HG02642 (cell line): ENCODE measurements at regions not wholly inside any gene's neighbourhood (a gene's known extent, or its start where the extent isn't known, plus 50 kb on each side); places are given as distances from the start of the nearest gene placed in this dataset.

Source experiments
- ATAC-seq: cut with Tn5 transposase; IDR thresholded peaks from one replicate; pipeline ENCODE4 v1.9.1; 2021; ENCODE audit warnings: mild to moderate bottlenecking; ENCODE audit not compliant: unreplicated experiment, poor library complexity

DNA sequence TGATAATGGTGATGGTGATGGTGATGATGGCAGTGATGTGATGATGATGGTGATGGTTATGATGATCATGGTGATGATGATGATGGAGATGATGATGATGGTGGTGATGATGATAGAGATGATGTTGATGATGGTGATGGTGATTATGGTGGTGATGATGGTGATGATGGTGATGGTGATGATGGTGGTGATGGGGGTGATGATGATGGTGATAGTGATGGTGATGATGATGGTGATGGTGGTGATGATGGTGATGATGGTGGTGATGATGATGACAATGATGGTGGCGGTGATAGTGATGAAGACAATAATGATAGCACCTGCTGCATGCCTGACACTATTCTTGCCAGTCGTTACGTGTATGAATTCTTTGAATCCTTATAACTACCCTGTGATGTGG, 317.9 kb upstream of the AJAP1 start:
- no peak for ATAC-seq

DNA sequence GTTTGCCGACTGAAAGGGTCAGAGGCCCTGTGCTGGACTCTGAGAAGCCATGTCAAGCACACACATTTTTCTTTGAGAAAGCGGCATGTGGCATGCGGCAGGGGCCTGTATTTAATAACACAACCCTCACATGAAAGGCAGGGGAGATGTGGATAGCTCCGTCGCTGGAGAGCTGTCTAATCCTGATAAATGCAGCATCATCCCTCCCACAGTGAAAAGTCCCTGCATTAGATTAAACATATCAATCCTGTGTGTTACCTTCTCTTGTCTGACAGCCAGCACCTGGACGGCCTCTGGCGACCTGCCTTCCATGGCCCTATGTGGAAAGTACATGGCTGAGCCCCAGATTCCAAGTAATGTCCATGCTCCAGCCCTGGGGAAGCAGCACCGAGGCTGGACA, 313.0 kb upstream of the AJAP1 start:
- ATAC-seq = no peak

DNA sequence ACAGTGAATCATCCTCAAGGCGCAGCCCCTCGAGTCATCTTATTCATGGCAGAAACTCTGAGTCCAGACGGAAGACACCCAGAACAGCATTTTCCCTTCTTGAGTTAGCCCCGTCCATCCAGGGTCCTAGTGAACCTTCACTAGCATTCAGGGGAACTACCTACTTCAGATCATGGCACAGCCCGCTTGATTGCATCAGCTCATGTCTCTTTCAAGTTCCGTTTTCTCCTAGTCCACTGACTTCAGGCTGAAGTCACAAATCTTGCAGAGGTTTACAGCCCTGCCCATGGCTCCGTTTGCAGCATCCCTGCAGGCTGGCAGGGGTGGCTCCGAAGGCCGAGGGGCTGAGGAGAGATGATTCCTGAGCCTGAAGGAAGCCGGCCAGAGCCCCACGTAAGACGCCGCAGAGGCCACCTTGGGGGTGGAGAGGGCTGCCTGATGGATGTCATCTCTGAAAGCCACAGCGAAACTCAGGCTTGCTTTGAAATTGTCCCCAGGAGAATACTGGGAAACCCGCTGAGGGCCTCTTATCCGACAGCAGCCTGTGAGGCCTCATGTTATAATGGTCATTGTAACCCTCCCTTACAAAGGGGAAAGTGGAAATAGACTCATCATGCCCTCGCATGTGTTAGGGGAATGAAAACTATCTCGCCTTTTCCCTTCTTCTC, 310.2 kb upstream of the AJAP1 start:
- no peak for ATAC-seq

DNA sequence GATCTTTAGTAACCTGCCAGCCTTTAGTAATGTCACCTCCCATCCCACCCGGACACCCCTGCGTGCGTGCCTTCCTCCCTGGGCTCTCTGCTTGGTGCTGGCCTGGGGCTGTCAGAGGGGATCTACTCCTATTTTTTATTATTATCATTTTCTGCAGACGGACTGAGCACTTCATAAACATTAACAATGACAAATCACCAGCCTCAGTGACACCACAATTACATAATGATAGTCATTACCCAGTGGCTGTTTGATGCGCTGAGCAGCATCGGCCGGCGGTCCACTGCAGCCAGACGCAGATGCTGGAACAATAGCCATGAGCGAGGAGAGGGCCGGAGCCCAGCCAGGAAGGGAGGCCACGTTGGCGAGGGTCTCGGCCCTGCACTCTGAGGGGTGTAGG, 309.3 kb upstream of the AJAP1 start:
- ATAC-seq = no peak

DNA sequence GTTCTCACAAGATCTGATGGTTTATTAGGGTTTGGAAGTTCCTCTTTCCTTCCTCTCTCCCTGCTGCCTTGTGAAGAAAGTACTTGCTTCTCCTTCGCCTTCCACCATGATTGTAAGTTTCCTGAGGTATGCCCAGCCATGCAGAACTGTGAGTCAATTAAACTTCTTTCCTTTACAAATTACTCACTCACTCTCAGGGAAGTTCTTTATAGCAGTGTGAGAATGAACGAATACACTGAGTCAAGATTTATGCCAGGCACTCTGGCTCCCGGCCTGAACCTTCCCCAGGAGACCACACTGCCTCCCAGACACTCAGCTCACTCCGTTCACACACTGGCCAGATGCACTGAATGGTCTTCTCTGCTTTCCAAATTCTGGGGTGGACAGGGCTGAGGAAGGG, 308.3 kb upstream of the AJAP1 start:
- ATAC-seq = no peak

DNA sequence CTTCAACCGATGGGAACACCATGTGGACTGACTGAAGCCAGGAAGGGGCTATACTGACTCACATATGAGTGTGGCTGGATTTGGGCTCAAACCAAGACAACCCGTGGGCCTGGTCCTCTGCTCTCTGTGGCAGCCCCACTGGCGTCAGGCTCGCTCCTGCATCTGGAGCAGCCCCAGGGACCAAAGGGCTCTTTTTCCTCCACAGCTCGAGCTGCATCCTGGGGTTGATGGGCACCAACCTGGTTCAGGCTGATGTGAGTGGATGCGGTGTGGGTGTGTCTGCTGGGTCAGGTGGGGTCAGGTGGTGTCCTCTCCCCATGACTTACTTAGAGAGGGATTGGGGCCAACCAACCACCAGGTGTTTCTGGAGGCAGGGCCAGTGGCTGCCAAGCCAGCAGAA, 303.0 kb upstream of the AJAP1 start:
- ATAC-seq = no peak

DNA sequence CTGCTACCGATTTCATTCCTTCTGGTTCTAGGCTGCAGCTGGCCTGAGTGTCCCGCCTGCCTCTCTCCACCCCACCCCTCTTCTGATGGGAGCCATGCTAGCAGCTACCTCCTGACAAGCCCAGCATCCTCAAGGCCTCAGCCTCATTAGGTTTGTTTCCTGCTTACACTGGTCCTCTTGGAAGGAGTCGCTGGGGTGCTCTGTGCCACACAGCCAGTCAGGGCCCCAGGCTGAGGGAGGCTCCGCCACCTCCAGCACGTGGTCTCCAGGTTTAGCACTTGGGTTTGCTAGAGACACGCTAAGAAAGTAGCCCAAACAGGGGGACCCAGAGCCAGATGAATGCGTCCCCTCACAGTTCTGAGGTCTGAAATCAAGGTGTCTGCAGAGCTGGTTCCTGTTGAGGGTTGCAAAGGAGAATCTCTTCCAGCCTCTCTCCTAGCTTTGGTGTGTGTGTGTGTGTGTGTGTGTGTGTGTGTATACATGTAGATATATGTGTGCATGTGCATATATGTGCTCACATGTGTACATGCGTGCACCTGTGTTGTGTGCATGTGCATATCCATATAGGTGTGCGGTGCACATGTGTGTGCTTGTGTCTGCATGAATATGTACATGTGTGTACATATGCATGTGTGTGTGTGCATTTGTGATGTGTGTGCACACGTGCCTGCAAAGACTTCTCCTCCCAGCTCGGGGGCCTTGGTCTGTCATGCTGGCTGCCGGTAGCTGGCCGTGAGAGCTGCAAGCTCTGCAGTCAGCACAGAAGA, 301.1 kb upstream of the AJAP1 start:
- ATAC-seq = no peak

DNA sequence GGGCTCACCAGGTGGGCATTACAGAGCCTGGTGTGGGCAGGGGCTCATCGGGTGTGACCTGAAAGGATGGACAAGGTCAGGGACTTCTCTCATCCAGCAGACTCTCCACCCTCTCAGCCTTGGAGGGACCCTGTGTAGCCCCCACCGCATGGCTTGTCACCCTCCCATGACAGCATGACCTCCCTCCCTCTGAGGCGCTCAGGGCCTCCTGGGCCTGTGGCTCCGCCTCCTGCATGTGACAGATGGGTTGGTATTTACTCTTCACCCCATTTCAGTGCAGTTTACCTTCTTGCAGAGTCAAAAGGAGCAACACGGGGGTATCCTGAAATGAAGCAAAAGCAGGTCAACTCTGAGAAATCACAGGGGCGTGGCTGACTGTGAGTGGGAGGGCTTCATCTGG, 298.6 kb upstream of the AJAP1 start:
- ATAC-seq = no peak

DNA sequence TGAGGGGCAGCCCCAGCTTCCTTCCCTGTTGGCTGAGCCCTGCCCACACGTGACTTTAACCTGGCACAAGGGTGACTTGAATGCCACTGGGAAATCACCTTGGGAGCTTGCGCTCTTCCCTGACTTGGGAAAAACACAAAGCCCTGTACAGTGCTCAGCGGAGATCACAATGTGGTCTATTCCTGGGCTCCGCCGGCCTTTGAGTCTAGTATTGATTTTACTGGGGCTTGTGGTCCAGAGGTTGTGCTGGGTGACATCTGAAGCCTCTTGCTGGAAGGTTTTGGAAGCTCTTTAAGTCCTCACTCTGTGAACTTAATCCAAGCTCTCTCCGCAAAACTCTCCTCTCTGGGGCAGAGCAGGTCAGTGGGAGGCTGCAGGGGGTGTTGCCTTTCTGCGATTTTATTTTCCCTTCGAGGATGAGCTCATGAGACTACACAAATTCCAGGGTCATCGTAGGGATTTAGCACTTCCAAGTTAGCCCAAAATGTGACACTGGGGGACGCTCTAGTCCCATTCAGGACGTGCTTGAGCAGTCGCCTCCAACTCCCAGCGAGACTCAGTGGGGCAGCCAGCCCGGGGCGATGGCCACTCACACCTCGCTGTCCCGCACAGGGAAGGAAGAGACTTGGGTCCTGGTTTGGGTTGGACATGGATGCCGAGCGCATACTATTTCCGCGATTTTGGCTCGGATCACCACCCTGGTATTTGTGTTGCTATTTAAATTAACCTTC, 291.9 kb upstream of the AJAP1 start:
- no peak for ATAC-seq

DNA sequence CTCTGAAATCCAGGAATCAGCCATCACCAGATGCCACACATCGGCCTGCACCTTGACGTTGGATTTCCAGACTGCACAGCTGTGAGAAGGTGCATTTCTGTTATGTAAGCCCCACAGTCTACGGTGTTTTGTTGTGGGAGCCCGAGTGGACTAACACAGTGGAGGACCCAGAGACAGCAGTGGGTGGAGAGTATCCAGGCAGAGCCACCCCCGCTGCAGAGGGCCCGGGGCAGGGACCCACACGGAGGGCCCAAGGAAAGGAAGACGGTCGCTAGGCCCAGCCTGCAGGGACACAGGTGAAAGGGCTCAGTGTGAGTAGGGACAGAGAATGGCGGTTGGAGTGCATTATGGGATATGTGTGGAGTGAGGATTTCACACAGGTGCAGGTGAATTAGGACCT, 288.3 kb upstream of the AJAP1 start:
- ATAC-seq = no peak

DNA sequence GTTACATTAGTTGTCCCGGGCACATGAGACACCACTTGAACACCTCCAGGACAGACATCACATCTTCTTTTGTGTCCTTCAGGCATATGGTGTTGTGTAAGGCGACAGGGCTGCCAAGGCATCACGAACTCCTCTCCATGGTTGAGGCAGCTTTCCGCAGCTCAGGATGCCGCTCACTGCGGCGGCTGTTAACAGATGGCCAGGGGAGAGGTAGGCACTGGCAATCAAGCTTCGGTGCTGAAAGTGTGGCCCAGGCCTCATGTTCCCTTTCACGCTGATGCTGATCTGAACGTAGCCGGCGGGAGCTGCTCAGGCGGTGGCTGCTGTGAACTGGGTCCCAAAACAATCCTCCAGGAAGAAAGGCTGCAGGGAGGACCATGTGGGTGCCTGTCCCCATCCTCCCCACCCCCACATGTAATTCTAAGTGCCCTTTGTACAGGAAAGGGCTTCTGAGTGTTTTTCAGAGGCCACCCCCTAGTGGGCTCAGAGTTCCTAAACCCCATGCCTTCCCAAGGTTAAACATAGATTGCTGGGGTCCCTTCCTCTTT, 287.1 kb upstream of the AJAP1 start:
- ATAC-seq = no peak

DNA sequence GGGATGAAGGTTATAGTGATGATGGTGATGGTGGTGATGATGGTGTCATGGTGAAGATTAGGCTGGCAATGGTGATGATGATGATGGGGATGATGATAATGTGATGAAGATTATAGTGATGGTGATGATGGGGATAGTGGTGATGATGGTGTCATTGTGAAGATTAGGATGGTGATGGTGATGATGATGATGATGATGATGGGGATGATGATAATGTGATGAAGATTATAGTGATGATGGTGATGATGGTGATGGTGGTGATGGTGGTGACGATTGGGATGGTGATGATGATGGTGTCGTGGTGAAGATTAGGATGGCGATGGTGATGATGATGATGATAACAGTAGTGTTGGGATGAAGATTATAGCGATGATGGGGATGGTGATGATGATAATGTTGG, 285.1 kb upstream of the AJAP1 start:
- no peak for ATAC-seq

DNA sequence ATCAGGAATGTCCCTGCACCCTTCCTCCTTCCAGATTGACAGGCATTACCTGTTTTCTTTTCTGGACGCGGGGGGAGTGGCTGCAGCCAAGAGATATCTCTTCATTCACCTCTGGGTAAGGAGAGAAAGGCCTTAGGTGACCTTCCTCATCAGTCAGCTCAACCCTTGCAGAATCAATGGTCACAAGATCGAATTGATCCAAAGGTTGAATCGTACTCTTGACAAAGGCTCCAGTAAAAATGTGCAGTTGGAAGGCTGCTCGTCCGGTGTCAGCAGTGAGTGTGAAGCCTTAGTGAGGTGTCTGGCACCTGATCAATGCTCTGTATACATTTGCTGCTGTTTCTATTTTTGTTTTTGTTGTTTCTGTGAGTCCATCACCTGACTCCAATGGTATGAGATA, 282.6 kb upstream of the AJAP1 start:
- no peak for ATAC-seq

DNA sequence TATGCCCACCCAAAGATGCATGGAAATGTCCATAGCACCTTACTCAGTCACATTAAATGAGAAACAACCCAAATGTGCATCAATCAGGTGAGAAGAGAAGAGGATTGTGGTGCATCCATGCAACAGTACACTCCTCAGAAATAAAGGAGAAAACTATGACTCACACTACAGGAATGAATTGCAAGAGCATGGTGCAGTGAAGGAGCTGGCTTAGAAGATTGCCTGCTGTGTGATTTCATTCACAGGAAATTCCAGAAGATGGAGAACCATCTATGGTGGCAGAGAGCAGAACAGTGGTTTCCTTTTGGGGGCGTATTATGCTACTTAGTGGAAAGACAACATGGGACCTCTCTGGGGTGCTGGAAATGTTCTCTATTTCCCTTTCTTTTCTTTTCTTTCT, 278.6 kb upstream of the AJAP1 start:
- no peak for ATAC-seq

DNA sequence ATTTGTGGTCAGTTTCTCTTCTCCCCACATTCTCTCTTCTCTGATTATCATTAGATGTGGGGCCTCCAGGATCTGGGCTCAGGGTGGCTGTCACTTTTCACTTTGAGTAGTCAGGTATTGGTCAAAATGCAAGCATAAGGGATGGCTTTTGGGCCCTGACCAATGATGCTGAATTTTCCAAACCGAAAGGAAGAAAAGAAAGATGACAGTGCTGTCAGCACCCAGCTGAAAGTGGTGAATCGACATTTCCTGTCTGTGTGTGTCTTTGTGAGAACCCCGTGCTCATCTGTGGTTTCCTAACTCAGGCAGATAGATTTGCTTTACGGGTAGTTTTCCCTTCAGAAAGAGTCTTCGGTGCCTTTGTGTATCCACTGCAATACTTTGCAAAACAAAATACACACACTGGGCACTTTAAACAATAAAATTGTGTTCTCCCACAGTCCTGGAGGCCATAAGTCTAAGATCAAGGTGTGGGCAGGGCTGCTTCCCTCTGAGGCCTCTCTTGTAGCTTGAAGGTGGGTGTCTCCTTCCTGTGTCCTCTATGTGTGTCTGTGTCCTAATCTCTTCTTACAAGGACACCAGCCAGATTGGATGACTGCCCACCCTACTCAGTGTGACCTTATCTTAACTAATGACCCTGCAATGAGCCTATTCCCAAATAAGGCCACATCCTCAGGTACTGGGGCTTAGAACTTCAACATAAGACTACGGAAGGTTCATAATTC, 274.8 kb upstream of the AJAP1 start:
- ATAC-seq = no peak

DNA sequence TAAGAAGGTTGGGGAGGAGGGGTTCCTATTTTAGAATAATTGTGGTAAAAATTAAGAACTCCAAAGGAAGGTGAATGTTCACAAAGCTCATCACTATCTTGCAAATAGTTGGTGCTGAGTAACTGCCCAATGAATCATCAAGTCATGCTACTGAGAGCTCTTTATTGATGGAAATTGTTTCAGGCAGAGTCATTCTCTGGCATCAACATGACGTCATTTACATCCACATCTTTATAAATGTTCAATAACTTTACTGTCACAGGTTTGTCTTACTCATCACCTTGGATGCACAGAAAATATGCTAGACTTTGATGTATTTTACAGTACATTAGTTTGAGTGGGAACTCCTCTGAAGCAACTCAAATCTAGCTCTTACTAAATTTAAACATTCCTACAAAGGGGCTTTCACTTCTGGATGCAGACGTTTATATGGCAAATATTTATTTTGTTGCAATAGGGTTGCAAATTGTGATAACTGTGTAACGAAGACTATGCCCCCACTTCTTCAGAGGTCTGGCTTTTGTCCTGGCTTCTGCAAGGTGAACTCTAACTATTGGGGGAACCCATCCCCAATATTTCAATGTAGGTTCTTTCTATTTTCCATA, 273.7 kb upstream of the AJAP1 start:
- no peak for ATAC-seq

DNA sequence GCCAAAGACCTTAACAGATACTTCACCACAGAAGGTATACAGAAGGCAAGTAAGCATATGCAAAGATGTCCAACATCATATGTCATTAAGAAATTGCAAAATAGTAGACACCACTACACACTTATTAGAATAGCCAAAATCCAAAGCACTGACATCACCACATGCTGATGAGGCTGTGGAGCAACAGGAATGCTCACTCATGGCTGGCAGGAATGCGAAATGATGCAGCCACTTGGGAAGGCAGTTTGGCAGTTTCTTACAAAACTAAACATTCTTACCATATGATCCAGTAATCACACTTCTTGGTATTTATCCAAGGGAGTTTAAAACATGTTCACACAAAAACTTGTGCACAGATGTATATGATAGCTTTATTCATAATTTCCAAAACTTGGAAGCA, 261.2 kb upstream of the AJAP1 start:
- no peak for ATAC-seq

DNA sequence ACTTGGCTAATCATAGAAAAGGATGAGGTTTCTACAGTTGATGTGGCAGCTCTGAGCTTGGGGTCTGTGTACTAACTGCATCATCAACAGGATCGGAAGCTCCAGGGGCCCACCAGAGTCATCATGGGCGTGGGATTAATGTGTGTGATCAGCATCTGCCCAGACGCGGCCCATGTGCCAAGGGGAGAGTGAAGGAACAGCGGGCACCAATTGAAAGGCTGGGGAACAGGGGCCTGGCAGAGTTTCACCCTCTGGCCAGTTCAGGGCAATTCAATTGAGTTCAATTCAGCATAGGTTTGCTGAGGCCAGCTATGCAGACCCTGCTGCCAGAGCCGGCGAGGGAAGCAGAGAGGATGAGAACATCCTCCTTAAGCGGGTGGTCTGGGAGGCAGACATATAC, 260.0 kb upstream of the AJAP1 start:
- ATAC-seq = no peak

DNA sequence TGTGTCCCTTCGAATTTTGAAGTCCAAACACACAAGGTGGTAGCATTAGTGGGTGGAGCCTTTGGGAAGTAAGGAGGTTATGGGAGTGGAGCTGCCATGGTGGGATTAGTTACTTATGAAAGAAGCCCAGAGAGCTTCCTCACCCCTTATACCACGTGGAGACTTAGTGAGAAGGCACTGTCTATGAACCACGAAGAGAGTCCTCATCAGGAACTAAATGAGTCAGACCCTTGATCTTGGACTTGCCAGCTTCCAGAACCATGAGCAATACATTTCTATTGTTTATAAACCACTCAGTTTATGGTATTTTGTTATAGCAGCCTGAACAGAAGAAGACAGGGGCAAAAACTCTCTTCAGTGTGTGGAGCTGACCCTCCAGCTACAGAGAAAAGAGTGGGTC, 259.3 kb upstream of the AJAP1 start:
- ATAC-seq = no peak

DNA sequence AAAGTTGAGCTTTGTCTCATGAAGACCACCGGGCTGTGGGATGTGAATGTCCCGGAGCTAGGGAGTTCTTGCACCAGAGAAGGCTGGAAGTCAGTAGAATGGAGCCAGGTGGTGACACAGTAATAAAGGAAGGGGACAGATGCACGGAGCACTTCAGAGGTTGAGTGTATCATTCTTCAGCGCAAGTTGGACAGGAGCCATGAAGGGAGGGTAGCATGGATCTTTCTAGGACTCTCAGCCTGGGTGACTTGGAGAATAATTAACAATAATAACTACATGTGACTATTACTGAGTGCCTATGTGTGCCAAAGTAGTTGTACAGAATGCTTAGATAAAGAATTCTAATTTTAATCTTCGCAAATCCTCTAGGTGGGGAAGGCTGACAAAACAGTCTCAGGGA, 258.7 kb upstream of the AJAP1 start:
- no peak for ATAC-seq
